T-helper 17 cell (primary cell): ENCODE measurements at regions not wholly inside any gene's neighbourhood (a gene's known extent, or its start where the extent isn't known, plus 50 kb on each side); places are given as distances from the start of the nearest gene placed in this dataset.
A peak's percentile ranks its signal among the peaks of the same experiment; 100 is the strongest.

Experiments
- ATAC-seq: fragments of 150-1000 bp; cut with Tn5 transposase; 2 replicates; pipeline ENCODE4 v1.10.0; 2021; ENCODE audit warnings: mild to moderate bottlenecking, moderate library complexity
- DNase-seq, 3 donors: peaks; one replicate each; pipeline versions ENCODE4 v3.0.0 to v3.0.0-alpha.2; 2020 to 2021
- H3K9me3 ChIP-seq: one replicate; pipeline ENCODE4 v1.7.0; 2013; ENCODE audit warnings: low read length, mild to moderate bottlenecking; ENCODE audit not compliant: control insufficient read depth, poor library complexity, severe bottlenecking
- H3K27ac Mint-ChIP-seq: one replicate; pipeline ENCODE4 v1.8.0; 2022; ENCODE audit warnings: mild to moderate bottlenecking, moderate library complexity, mixed read lengths
- H3K27me3 Mint-ChIP-seq: one replicate; pipeline ENCODE4 v1.8.0; 2022; ENCODE audit warnings: mixed read lengths
- H3K36me3 Mint-ChIP-seq: one replicate; pipeline ENCODE4 v1.8.0; 2022; ENCODE audit warnings: low read depth, mixed read lengths
- H3K4me1 Mint-ChIP-seq: one replicate; pipeline ENCODE4 v1.8.0; 2022; ENCODE audit warnings: mild to moderate bottlenecking, mixed read lengths
- H3K4me3 Mint-ChIP-seq: one replicate; pipeline ENCODE4 v1.8.0; 2022; ENCODE audit warnings: mild to moderate bottlenecking, moderate library complexity, mixed read lengths

- H3K9me3 ChIP-seq: no peaks in the 10 kb centered on the region
- Mint-ChIP-seq H3K27ac (peak overlapping the region; percentile 93), H3K36me3 (peaks cover 4% of the 10 kb centered on the region), H3K4me1 (peaks cover 30% of the 10 kb centered on the region), H3K27me3 (no peaks in the 10 kb centered on the region), H3K4me3 (peak overlapping the region; percentile 95)
- ATAC-seq (peak; percentile 6), DNase-seq (peak in 1 of 3 donors; percentile 5)
Observed at GRCh38 chr5:81852291-81853029, 101.6 kb upstream of the SSBP2 start.

- Mint-ChIP-seq H3K27ac (peak overlapping the region; percentile 93), H3K27me3 (no peaks in the 10 kb centered on the region), H3K4me1 (peaks cover 28% of the 10 kb centered on the region), H3K4me3 (peak overlapping the region; percentile 95), H3K36me3 (peaks cover 4% of the 10 kb centered on the region)
- H3K9me3 ChIP-seq: no peaks in the 10 kb centered on the region
- DNase-seq (peak; percentile 75 to 83 (median 82)), ATAC-seq (peak; percentile 96)
Observed at GRCh38 chr5:81851481-81852178, 100.7 kb upstream of the SSBP2 start.

GRCh38 chr5:81850501-81851357 lies 99.8 kb upstream of the SSBP2 start:
- H3K4me3 Mint-ChIP-seq: peak overlapping the region; percentile 95
- no peak for ATAC-seq
- no peaks in the 10 kb centered on the region for H3K27me3 Mint-ChIP-seq
- peaks cover 28% of the 10 kb centered on the region for H3K4me1 Mint-ChIP-seq
- H3K9me3 ChIP-seq: no peaks in the 10 kb centered on the region
- H3K36me3 Mint-ChIP-seq: peaks cover 4% of the 10 kb centered on the region
- DNase-seq: no peak
- peak overlapping the region; percentile 93 for H3K27ac Mint-ChIP-seq

- H3K27ac Mint-ChIP-seq: peak overlapping the region; percentile 16
Observed at GRCh38 chr5:81849770-81850367, 99.0 kb upstream of the SSBP2 start.

GRCh38 chr5:81848362-81848880 lies 97.5 kb upstream of the SSBP2 start:
- DNase-seq (no peak), ATAC-seq (no peak)
- H3K27me3 Mint-ChIP-seq: no peaks in the 10 kb centered on the region
- peaks cover 21% of the 10 kb centered on the region for H3K4me1 Mint-ChIP-seq
- no peak overlapping the region for H3K27ac Mint-ChIP-seq
- H3K36me3 Mint-ChIP-seq: peaks cover 4% of the 10 kb centered on the region
- no peak overlapping the region for H3K4me3 Mint-ChIP-seq
- H3K9me3 ChIP-seq: no peaks in the 10 kb centered on the region

More at GRCh38 chr5:81849770-81850367, 99.0 kb upstream of the SSBP2 start:
- Mint-ChIP-seq H3K4me3 (peak overlapping the region; percentile 95), H3K27me3 (no peaks in the 10 kb centered on the region), H3K4me1 (peaks cover 23% of the 10 kb centered on the region), H3K36me3 (peaks cover 4% of the 10 kb centered on the region)
- ATAC-seq (no peak), DNase-seq (no peak)
- H3K9me3 ChIP-seq: no peaks in the 10 kb centered on the region

GRCh38 chr5:81846301-81846700 lies 95.4 kb upstream of the SSBP2 start:
- Mint-ChIP-seq H3K27ac (no peak overlapping the region), H3K4me3 (no peak overlapping the region), H3K36me3 (peaks cover 4% of the 10 kb centered on the region), H3K27me3 (no peaks in the 10 kb centered on the region), H3K4me1 (peaks cover 10% of the 10 kb centered on the region)
- no peaks in the 10 kb centered on the region for H3K9me3 ChIP-seq
- no peak for ATAC-seq
- DNase-seq: no peak

- no peak for DNase-seq
- no peaks in the 10 kb centered on the region for H3K9me3 ChIP-seq
- H3K36me3 Mint-ChIP-seq: peaks cover 3% of the 10 kb centered on the region
- no peaks in the 10 kb centered on the region for H3K27me3 Mint-ChIP-seq
- H3K4me3 Mint-ChIP-seq: no peak overlapping the region
- peaks cover 1% of the 10 kb centered on the region for H3K4me1 Mint-ChIP-seq
- ATAC-seq: no peak
- H3K27ac Mint-ChIP-seq: no peak overlapping the region
Observed at GRCh38 chr5:81843845-81844244, 92.9 kb upstream of the SSBP2 start.

GRCh38 chr5:81842795-81843398 lies 92.0 kb upstream of the SSBP2 start:
- DNase-seq: no peak
- Mint-ChIP-seq H3K27me3 (no peaks in the 10 kb centered on the region), H3K4me3 (no peak overlapping the region), H3K36me3 (no peaks in the 10 kb centered on the region), H3K4me1 (peaks cover 7% of the 10 kb centered on the region), H3K27ac (no peak overlapping the region)
- H3K9me3 ChIP-seq: no peaks in the 10 kb centered on the region
- no peak for ATAC-seq

- peaks cover 7% of the 10 kb centered on the region for H3K4me1 Mint-ChIP-seq
- no peaks in the 10 kb centered on the region for H3K27me3 Mint-ChIP-seq
- no peak overlapping the region for H3K27ac Mint-ChIP-seq
- DNase-seq (no peak), ATAC-seq (no peak)
- no peak overlapping the region for H3K4me3 Mint-ChIP-seq
- no peaks in the 10 kb centered on the region for H3K36me3 Mint-ChIP-seq
- H3K9me3 ChIP-seq: no peaks in the 10 kb centered on the region
Observed at GRCh38 chr5:81839034-81839433, 88.1 kb upstream of the SSBP2 start.

GRCh38 chr5:81838307-81838906 lies 87.5 kb upstream of the SSBP2 start:
- DNase-seq (peak in 1 of 3 donors; percentile 13), ATAC-seq (peak; percentile 83)
- Mint-ChIP-seq H3K4me3 (no peak overlapping the region), H3K36me3 (no peaks in the 10 kb centered on the region), H3K27me3 (no peaks in the 10 kb centered on the region), H3K4me1 (peaks cover 7% of the 10 kb centered on the region), H3K27ac (no peak overlapping the region)
- H3K9me3 ChIP-seq: no peaks in the 10 kb centered on the region

- H3K27me3 Mint-ChIP-seq: no peaks in the 10 kb centered on the region
- H3K4me3 Mint-ChIP-seq: no peak overlapping the region
- H3K4me1 Mint-ChIP-seq: peaks cover 7% of the 10 kb centered on the region
- H3K36me3 Mint-ChIP-seq: no peaks in the 10 kb centered on the region
- H3K9me3 ChIP-seq: no peaks in the 10 kb centered on the region
- no peak overlapping the region for H3K27ac Mint-ChIP-seq
- no peak for DNase-seq
- no peak for ATAC-seq
Observed at GRCh38 chr5:81837667-81838306, 86.9 kb upstream of the SSBP2 start.
